GM21529 (cell line): ENCODE measurements at regions not wholly inside any gene's neighbourhood (a gene's known extent, or its start where the extent isn't known, plus 50 kb on each side); places are given as distances from the start of the nearest gene placed in this dataset.

Source experiments
- ATAC-seq: cut with Tn5 transposase; IDR thresholded peaks from one replicate; pipeline ENCODE4 v1.9.1; 2021; ENCODE audit not compliant: unreplicated experiment

- no peak for ATAC-seq
Observed at GRCh38 chr11:29012507-29012906, 904.3 kb downstream of the METTL15 start.

GRCh38 chr11:29009426-29009825, 901.2 kb downstream of the METTL15 start:
- no peak for ATAC-seq

GRCh38 chr11:29008481-29008880, 900.3 kb downstream of the METTL15 start:
- ATAC-seq, result no peak

GRCh38 chr11:29006668-29007067, 898.5 kb downstream of the METTL15 start:
- no peak for ATAC-seq

GRCh38 chr11:29005401-29005980, 897.3 kb downstream of the METTL15 start:
- ATAC-seq, result no peak

GRCh38 chr11:29002816-29003215, 894.6 kb downstream of the METTL15 start:
- no peak for ATAC-seq

GRCh38 chr11:28999620-29000019, 891.4 kb downstream of the METTL15 start:
- ATAC-seq, result no peak

GRCh38 chr11:28992996-28993395, 884.8 kb downstream of the METTL15 start:
- no peak for ATAC-seq

- ATAC-seq, result no peak
Observed at GRCh38 chr11:28984231-28984630, 876.0 kb downstream of the METTL15 start.

GRCh38 chr11:28983780-28984179, 875.6 kb downstream of the METTL15 start:
- ATAC-seq, result no peak

GRCh38 chr11:28981381-28981780, 873.2 kb downstream of the METTL15 start:
- no peak for ATAC-seq

- no peak for ATAC-seq
Observed at GRCh38 chr11:28976801-28977145, 868.6 kb downstream of the METTL15 start.

- ATAC-seq, result no peak
Observed at GRCh38 chr11:28976012-28976800, 868.0 kb downstream of the METTL15 start.

GRCh38 chr11:28969832-28970231, 861.6 kb downstream of the METTL15 start:
- no peak for ATAC-seq

GRCh38 chr11:28966951-28967350, 858.8 kb downstream of the METTL15 start:
- ATAC-seq, result no peak

GRCh38 chr11:28965819-28966218, 857.6 kb downstream of the METTL15 start:
- ATAC-seq, result no peak

- ATAC-seq, result no peak
Observed at GRCh38 chr11:28964811-28965210, 856.6 kb downstream of the METTL15 start.

GRCh38 chr11:28963187-28963586, 855.0 kb downstream of the METTL15 start:
- ATAC-seq, result no peak

- ATAC-seq, result no peak
Observed at GRCh38 chr11:28962502-28962901, 854.3 kb downstream of the METTL15 start.

GRCh38 chr11:28961726-28962125, 853.5 kb downstream of the METTL15 start:
- ATAC-seq, result no peak

- no peak for ATAC-seq
Observed at GRCh38 chr11:28956446-28956845, 848.3 kb downstream of the METTL15 start.

- no peak for ATAC-seq
Observed at GRCh38 chr11:28951191-28951590, 843.0 kb downstream of the METTL15 start.

- ATAC-seq, result no peak
Observed at GRCh38 chr11:28939381-28939780, 831.2 kb downstream of the METTL15 start.
